GM10847 (cell line): ENCODE measurements at regions not wholly inside any gene's neighbourhood (a gene's known extent, or its start where the extent isn't known, plus 50 kb on each side); places are given as distances from the start of the nearest gene placed in this dataset.

Experiments
- POLR2A ChIP-seq: IDR thresholded peaks from 2 replicates; pipeline ENCODE4 v1.6.1; 2011; ENCODE audit not compliant: insufficient read length; ENCODE audit errors: extremely low read depth

DNA sequence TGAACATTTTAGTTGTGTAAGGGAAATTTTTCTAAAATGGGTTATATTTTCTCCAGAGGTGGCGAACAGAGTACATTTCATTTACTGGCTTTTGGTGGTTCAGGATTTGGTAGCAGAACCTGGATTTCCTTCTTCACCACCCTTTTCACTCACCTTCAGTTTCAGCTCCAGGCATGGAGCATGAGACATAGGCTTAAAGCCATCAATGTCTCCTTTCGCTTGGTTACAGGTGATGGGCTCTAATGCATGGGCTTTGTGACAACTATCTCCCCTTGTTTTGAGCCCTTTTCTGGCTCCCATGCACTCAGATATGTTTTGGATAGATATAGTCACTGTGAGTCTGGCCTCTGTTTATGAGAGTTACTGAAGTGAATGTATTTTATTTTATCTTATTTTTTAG lies 96.6 kb upstream of the ANKRD28 start:
- no peak for TF ChIP-seq POLR2A

DNA sequence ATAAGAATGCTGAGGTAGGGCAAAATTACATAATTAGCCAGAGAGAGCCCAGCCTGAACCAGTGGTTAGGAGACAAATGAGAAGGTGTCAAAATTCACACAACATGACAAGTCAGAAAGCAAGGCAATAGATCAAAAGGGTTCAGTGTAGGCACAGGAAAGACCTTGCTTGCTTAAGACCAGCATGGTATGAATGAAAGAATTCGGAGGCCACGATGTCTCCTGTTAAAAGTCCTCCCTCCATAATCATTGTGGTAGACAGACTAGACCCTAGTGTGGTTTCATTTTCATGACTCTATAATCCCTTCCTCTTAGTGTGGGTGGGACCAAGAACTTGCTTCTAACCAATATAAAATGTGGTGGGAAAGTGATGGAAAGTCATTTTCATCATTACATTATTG lies 98.7 kb upstream of the ANKRD28 start:
- TF ChIP-seq POLR2A: no peak

DNA sequence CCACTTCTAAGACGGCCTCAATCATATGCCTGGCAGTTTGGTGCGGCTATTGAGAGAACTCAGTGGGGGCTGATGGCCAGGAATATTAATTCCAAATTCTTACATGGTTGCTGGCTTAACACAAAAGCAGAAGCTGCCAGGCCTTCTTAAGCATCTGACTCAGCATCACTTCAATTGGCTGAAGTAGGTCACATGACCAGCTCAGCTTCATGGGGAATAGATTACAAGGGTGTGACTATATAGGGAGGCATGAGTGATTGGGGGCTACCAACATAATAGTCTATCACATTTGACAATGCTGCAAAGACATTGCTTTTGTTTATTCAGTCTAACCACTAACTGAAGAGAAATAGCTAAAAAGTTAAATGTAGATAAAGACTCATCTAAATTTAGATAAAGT lies 101.6 kb upstream of the ANKRD28 start:
- TF ChIP-seq POLR2A: no peak

DNA sequence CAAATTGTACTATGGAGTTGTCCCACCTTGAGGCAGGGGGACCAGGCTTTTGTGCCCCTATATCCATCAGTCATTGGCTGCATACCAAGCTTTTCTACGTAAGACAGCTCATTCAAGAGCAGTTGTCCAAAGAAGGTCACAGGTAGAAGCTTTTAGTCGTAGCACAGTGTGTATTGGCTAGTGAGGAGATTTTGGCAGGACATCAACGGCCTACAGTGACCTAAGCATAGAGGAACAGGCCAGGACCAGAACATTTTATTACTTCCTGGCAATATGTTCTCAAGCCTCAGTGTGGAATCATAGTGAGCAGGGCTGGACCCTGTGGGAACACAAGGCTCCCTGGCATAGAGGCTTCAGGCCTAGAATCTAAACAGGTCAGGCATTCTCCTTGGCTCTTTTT lies 105.4 kb upstream of the ANKRD28 start:
- no peak for TF ChIP-seq POLR2A

DNA sequence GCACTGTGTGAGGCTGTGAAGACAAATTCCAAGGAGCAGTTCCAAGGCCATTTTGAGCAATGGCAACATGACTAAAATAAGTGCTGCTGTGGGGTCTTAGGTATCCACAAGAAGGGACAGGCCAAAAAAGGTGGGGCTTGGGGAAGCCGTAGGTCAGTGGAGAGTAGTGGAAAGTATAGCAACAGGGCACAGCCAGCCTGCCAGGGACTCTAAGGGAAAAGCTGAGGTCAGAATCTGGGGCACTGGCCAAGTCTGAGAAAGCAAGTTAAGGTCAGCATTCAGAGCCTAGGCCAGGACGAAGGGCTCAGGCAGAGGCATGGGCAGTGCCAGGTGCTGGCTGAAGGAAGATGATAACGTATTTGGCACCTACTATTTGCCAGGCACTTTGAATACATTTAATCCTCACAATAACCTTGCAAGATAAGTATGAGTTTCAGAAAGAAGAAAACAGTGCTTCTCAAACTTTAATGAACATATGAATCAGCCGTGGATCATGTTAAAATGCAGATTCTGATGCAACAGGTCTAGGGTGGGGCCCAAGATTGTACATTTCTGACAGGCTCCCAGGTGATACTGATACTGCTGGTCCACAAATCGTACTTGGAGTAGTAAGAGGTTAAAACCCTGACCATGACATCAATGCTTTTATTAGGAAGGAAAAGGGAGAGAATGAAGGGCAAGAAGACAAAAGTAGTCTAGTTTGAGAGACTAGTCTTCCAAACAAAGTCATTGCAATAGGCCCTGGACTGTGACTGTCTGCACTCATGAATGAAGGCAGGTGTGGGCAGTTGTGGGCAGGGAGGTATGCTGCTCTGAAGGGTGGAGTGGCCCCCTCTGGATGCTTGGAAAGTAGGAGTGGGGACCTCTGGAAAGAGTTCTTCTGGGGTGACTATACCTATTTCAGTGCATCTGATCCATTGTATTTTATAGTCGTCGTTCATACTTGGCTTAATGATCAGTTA lies 106.3 kb upstream of the ANKRD28 start:
- TF ChIP-seq POLR2A: no peak

DNA sequence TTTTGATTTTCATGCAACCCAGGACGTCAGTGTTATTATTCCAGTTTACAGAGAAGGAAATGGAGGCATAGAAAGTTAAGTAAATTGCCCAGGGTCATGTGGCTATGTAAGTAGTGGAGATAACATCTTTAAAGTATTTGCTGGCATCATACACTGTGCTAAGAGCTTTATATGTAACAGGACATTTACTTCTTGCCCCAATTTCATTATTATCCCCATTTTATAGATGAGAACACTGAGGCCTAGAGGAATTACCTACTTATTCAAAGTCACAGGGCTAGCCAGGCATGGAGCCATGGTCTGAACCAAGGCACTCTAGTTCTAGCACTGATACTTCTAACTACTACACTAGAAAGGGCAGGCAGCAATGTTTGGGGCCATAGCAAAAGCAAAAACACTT lies 107.3 kb upstream of the ANKRD28 start:
- TF ChIP-seq POLR2A: no peak

DNA sequence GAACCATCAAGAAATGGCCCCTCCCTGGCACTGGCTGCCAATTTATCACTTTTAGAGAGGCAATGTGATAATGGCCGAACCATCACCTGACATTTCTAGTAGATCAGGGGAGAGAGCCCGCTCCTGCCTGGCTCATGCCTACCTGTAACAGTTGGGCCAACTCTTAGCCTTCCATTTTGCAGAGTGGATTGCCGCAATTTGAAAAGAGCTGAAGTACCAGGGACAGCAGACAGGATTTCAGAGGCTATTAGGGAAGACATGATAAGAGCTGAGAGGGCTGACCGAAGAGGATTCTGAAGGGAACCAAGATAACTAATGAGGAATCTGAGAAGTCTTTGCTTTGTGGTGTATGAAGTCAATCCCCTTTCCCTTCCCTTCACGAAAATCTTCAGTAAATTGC lies 121.2 kb upstream of the ANKRD28 start:
- TF ChIP-seq POLR2A: no peak

DNA sequence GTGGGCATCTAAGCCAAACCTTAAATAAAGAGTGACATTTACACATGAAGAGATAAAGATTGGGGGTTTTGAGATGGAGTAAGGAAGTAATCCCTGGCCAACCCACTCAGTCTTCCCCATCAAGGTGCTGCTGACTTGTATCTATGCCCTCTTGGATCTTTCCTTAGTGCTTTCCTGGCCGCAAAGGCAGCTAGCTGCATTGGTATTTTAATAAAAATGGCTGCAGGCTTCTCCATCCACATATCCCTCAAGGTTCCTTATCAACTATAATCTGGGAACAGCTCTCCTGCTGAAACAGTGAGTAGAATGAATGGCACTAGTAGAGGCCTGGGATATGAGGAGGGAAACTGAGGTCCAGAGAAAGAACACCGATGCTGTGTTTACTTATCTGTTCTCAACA lies 122.2 kb upstream of the ANKRD28 start:
- TF ChIP-seq POLR2A: no peak

DNA sequence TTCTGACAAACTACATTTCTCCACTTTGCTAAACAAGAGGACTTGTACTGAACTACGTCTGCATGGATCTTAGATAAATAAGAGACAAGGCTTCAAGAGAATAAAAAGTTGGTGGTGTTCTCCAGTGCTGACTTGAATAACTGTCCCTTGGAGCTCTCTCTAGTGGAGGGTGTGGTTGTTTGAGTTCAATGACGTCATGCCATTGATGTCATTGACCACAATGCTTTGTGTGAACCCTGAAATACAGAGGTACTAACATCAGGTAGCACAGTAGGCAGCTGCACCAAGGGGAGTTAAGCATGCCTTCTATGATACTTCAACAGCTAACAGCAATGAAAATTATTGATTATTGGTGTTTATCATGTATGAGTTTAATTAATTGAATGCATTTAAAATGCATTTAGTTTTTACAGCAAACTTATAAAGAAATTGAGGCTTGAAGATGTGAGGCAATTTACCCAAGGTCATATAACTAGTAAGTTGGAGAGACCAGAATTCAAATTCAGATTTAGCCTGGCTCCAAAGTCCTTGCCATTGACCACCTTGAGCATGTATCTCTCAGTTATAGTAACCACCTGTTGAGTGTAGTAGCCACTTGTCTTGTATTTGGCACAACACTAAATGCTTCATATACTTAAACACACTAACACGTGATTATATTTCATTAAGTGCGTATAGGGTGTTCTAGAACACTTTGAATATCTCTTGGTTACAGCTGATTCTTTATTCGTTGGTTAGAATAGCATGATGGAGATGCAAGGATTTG lies 126.0 kb upstream of the ANKRD28 start:
- no peak for TF ChIP-seq POLR2A

DNA sequence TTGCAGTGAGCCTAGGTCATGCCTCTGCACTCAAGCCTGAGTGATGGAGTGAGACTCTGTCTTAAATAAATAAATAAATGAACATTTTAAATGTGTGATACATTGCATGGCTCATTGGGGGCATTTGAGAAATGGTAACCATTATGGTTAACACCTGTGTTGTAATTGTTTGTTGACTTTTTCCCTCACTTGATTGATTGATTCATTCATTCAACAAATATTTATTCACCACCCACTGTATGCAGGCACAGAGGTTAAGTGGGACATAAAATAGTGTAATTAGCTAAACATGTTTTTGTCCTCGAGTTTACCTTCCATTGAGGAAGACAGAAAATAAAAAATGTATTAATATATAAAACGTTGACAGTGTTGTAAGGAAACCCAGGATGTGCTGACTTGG lies 127.1 kb upstream of the ANKRD28 start:
- TF ChIP-seq POLR2A: no peak

DNA sequence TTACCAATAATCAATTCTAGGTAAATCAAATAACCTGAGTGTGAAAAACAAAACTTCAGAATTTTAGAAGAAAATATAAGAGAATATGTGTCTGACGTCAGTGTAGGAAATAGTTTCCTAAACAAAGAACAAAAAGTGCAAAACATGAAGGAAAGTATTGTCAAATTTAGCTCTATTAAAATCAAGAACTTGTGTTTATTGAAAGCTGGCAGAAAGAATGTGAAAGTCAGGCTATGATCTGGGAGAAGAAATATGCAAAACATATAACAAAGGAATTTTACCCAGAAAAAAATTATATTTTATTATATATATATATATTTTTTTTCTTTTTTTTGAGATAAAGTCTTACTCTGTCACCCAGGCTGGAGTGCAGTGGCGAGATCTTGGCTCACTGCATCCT lies 129.1 kb upstream of the ANKRD28 start:
- TF ChIP-seq POLR2A: no peak

DNA sequence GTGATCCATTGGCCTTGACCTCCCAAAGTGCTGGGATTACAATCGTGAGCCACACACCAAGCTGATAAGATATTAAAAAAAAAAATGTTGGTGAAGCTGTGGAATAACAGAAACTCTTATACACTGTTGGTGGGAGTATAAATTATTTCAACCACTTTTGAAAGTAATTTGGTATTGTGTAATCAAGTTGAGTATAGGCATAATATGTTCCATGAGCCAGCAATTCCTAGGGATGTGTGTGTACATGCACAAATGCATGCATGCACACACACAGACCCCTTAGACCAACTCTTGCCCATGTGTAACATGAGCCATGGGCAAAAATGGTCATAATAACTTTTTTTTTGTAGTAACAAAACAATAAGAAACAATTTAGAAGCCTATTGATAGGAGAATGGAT lies 130.2 kb upstream of the ANKRD28 start:
- no peak for TF ChIP-seq POLR2A

DNA sequence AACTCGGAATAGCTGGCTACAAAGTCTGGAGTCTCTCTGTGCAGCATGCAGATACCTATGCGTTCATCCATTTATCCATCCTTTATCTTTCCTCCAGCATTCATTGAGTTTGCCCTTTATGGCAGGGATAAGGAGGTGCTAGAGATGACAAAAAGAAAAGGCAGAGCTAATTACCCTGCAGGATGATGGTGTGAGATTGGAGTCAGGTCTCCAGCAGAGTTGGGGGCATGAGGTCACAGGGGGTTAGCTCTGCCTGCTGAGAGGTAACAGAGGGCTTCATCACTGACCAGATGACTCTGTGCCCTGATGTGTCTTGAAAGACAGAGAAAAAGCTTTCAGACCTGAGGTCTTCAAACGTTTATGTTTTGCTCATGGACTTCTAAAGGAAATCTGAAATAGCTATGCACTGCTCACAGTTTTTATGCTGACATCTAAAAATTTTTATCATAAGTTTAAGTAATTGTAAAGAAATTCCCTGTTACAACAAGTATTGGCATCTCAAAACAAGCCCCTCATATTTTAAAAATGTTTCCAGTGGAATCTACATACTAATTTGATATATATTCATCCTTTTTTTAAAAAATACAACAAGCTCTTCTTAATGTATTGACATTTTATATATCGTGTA lies 132.3 kb upstream of the ANKRD28 start:
- TF ChIP-seq POLR2A: no peak

DNA sequence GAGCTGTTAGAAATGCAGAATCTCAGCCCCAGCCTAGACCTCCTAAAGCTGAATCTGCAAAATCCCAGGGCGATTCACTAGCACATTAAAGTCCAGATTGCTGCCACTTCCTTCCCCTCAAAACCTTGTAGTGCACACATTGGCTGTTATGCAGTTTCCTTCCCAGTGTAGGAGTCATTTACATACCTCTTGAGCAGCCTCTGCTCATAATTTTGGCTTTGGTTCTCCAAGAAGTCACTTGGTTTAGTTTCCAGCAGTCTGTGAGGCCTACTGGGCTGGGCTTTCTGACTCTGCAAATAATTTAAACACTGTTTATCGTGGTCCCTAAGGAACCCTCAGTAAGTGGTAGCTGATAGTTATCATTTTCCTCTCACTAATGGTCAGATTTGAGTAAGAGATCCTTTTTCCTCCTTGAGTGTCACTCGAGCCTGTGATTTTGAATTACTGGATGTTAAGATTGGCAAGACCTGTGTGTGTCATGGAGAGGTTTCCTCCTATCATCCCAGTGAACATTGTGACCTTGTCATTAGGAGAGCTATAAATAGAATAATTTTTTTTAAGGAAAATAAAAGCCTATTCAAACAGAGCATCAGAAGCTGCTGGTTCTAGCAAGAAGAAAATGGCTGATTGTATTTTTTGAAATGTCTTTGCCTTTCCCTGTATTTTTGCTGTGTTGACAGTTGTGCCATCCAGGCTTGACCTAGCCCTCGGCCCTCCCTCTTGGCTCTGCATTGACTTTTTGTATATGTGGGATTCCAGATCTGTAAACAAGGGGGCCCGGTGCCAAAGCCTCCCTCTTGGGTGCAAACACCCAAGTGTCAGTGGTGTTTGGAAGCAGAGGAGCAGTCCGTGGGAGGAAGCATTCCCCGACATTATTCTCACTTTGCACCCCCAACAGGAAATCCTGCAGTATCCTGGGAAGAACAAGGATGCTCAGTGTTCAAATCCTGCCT lies 134.8 kb upstream of the ANKRD28 start:
- no peak for TF ChIP-seq POLR2A

DNA sequence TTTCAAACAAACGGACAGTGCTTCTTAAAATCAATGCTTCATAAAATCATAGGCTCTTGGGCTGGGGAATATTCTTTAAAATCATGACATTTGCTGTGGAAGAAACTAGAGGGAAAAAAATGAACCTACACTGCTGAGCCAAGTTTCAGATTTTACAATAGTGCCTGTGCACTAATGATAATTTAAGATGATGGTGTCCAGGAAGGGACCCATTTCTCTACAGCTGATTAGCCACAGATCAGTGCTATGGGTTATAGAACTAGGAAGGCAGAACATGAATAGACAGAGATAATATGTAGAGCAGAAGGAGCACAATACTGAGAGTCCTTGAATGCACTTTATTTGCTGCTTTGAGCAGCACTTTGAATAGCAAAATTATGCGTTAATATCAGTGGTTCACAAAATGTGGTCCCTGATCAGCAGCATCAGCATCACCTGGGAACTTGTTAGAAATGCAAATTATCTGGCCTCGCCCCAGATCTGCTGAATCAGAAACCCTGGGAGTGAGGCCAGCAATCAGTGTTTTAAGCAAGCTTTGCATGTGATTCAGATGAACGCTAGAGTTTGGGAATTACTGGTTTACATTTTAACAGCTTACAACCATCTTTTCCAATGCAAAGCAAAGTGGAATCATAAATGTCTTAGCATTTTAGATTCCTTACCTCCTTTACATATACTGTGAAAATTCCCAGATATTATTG lies 135.8 kb upstream of the ANKRD28 start:
- no peak for TF ChIP-seq POLR2A
